GM11168 (cell line): ENCODE measurements at regions not wholly inside any gene's neighbourhood (a gene's known extent, or its start where the extent isn't known, plus 50 kb on each side); places are given as distances from the start of the nearest gene placed in this dataset.

ENCODE experiments used
- in situ Hi-C: fragments of 300-500 bp; cut with MboI; formaldehyde crosslinking; loops from one replicate; pipeline ENCODE4 v1.12.0; 2022; ENCODE audit warnings: low sequenced_read_pairs; ENCODE audit not compliant: unreplicated experiment

DNA sequence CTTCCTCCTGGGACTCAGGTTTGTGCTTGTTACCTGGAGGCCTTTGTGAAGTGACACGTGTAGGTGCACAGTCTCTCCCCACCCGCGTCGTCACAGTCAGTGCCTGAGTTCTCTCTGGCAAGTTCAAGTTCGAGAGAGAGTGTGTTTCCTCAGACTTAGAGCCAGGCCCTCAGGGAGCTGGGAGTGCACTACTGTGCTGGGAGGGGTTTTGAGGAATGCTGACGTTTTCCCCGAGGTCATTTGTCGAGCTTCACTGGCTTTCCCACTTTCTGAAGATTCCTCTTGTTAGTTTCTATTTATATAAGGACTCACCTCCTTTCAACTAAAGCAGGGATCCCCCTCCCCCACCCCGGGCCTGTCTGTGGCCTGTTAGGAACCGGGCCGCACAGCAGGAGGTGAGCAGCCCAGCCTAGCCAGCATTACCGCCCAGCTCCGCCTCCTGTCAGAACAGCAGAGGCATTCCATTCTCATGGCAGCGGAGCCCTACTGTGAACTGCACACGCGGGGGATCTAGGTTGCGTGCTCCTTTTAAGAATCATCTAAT lies 209.2 kb downstream of the DIRAS2 start:
- in situ Hi-C loops, result no loop called here

DNA sequence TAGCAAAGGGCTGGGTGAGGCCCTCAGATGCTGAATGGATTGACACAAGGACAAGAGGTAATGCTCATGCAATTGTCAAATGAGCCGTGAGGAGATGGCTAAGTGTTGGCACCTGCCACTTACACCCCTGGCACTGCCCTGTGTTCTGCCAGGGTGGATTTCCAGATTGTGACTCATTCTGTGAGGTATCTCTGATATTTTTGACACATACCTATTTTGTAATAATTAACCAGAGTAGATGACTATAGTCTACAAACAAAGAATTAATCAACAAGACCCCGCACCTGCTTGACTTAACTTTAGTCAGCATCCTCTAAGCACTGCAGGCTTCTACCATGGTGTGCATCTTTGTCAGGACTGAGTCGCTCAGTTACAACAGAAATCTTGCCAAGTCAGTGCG lies 200.8 kb downstream of the DIRAS2 start:
- in situ Hi-C loops, result no loop called here

DNA sequence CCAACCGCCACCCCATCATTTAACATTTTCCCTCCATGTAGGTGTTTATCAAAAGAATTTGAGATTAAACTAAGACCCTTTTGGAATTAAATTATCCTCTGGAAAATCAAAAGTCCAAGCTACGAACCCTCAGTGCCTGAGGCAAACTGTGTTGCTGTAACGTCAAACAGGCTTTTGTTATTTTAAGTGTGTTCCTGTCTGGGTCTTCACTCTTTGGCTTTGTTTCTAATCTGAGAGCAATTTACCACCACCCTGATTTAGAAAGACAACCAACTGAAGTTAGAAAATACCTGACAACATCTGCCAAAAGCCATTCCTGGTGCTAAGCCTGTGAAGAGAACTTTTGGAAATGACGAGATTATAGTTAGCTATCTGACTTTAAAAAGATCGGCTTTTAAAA lies 199.9 kb downstream of the DIRAS2 start:
- in situ Hi-C loops, result no loop called here

DNA sequence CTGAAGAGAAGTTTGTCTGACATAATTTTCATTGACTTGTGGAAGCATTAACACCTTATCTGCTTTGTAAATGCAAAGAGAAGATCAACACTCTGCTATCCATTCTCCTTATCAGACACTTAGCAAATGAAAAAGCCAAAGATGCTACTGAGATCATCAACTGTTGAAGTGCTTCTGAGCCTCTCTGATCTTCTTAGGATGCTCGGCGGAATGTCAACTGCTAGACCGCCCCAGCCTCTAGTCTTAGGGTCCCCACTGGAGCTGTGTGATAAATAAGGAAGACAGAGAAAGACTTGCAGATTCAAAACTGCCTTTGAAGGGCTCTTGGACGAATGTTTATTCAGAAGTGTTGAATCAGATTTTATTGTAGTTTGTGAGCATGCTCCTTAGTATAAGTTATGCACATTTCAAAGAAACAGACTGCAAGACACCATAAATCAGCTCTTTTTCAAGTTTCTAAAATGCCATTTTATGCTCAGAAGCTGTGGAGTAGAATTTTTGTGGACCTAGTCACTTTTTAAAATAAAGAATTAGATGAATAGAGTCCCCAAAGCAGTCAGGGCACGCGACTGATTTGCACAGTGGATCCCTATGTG lies 197.9 kb downstream of the DIRAS2 start:
- in situ Hi-C loops, result no loop called here

DNA sequence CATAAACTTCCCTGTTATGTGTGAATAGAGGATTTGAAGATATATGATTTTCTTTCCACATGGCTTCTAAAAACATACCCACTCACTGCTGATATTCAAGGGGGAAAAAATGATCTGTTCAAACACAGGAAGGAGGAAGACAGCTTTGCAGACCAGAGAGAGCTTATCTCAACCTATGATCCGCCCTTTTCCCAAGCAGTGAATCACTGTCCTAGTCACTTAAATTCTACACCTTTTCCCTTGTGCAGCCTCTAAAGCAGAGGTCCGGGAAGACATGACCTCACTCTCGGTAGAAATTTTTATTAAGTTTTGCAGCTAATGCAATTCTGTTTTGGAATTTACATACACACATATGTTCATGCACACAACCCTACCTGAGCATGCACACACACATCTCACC lies 197.2 kb downstream of the DIRAS2 start:
- in situ Hi-C loops, result no loop called here

DNA sequence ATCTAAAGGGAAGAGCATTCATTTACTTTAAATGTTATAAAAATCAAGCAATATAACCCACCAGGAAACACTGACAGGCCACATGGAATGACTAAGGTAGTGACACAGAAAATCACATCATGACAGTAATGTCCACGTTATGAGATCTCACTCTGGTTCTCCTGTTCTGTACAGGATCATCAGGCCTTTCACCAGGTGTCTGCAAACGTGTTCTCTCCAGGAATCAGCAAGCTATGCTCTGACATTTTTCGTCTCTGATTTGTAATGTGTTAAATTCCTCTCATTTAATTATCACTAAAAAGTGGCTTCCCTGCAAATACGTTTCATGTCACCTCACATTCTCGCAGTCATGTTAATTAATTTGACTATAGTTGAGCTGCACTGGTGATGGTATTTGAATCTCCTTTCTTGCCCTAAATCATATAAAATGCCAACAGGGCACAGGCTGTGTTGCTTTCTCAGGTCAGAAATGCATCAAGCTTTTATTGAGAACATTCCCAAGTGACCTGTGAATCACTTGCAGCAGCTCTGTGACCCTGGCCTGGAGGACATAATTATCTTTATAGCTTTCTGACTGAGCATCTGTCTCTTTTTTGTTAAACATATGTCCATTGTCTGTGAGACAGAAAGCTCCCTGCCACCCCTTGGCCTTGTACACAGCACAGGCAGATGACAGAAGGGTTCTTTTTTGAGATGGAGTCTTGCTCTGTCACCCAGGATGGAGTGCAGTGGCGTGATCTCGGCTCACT lies 196.2 kb downstream of the DIRAS2 start:
- in situ Hi-C loops, result no loop called here

DNA sequence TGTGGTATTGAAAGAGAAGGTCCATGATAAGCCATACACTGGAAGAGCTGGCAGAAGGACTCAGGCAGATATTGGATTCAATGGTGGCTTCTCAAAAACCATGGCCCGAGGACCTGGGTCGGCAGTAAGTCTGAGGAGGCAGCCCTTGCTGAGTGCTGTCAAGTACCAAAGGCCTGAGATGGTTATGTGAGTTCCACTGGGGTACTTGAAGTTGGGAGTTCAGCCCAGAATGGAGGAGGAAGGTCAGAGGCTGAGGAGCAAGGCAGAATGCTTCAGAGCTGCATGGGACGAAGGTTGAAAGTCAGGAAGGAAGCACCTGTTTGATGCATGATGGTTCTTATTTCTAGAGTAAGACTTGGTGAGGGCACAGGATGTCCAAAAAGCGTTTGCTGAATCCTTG lies 194.9 kb downstream of the DIRAS2 start:
- in situ Hi-C loops, result no loop called here

DNA sequence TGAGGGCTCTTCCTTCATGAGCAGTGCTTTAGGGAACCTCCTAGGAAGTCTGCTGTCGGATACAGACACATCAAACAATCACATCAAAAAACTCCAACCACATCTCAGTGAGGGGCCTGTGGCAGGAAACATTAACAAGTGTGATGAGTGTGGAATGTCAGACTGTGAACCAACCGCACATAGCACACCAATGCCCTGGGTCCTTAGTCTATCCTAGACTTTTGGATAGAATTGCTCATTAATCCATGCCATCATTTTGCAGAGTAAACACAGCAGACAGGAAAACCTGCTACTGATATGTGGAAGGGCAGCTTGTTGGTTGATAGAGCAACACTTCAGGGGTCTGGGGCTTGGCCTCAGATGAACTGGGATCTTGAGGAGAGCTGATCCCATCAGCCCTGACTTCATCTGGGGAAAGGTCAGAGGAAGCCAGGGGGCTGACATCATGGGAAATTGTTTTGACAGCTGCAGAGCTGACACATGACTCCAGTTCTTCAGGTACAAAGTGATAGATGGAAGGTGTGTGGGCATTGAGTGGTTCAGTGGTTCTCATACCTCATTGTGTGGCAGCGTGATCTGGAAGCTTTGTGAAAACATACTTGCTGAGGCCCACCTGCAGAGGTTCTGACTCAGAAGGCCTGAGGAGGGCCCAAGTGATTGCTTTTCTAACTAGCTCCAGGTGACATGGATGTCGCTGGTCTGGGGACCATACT lies 193.3 kb downstream of the DIRAS2 start:
- in situ Hi-C loops, result no loop called here

DNA sequence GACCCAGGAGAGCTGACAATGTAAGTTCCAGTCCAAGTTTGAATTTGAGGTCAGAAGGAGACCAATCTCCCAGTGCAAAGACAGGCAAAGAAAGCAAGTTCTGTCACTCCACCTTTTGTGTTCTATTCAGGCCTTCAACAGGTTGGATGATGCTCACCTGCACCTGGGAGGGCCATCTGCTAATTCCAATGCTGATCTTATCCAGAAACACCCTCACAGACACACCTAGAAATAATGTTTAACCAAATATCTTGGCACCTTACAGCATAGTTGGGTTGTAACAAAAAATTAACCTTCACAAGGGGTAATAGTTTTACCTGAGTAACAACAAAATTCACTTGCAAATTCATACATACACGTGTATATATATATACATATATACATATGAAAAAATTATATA lies 190.8 kb downstream of the DIRAS2 start:
- in situ Hi-C loops, result no loop called here

DNA sequence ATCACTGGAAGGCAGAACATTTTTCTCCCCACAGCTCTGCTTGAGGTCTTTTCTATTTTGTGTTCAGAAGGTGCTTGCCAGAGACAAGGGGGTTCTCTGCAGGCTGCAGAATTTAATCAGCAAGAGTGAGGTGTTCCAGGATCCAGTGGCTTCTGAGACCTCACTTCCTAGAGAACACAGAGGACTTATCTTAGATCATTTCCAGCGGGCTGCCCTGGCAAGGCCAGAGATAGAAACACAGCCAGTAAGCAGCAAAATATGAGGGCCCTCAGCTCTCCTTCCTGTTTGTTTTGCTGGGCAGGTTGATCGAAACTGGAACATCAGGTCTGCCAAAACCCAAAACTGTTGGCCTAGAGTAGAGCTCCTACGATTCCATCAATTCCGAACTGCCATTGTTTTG lies 187.3 kb downstream of the DIRAS2 start:
- in situ Hi-C loops, result no loop called here

DNA sequence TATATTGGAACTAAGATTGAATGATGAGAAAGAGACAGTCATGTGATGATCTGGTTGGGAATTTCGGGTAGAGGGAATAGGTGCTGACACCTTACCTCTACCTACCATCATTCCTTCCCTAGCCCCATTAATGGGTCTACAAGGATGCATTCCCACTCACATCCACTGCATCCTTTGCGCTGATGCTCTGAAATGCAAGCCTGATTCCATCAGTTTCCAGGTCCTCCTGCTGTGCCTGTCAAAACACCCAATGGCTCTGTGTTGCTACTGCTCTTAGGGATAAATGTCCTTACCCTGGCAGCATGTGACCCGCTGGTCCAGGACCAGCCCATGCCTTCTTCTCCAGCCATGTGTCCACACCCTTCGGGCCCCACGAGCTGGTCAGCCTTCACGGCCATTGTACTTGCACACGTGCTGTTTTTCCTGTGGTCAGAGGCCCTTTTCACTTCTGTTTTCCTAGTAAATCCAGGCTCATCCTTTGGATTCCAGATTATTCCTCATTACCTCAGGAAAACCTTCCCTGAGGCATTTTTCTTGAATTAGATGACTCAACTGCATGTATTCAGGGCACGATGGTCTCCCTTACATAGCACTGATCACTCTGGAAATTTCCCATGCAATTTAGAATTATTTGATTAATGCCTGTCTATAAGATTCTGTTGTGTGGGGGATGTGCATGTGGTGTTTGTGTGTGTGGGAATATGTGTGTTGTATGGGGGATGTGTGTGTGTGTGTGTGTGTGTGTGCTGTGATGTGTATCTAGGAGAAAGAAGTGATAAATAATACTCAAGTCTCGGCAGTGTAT lies 185.0 kb downstream of the DIRAS2 start:
- in situ Hi-C loops, result no loop called here

DNA sequence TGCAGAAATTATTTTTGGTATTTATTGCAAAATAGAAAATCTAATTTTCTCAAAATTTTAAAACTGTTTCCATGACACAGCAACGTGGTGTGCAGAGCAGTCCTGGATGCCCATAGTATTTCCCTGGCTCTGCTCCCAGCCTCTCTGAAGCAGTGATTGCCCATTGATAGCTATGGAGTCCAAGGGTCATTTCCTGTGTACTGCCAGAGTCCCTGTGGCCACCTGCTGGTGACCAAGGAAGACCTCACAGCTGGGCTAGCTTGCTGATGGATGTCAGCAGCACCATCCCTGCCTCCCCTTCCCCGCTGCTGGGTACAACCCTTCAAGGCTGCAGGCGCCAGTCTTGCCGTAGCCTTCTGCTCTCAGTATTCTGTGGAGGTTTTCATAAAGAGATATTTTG lies 184.1 kb downstream of the DIRAS2 start:
- in situ Hi-C loops, result no loop called here

DNA sequence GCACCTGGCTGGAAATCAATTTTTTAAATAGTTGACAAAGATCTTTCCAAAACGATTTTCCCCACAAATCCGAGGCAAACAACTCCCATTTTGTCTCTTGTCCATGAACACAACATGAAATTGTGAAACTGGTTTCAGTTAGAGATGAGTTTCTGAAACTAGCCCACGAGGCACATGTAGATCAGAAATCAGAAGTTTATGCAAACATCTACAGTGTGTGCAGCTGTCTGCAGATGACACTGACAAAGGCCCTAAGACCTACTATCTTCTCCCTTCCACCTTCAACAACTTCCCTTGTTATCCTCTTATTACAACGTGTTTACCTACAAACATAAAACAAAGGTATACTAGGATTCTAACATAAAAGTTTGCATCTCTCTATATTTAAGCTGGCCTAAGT lies 183.3 kb downstream of the DIRAS2 start:
- in situ Hi-C loops, result no loop called here

DNA sequence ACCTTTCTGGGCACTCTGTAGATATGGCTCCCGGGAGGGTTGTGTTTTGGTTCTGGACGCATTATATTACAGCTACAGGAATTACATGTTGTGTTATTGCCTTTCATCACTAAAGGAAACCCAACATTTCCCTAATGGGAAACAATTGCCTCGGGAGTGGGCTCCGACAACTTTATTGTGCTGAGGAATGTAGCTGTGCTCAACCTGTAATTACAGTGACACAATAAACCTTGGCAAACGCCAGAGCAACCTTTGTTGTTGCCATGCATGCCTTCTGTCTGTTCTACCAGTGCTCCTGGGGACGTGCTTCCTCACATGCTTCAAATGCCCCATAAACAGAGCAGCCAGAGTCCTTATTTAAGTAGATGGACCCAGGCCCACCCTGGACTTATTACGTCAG lies 182.4 kb downstream of the DIRAS2 start:
- in situ Hi-C loops, result no loop called here

DNA sequence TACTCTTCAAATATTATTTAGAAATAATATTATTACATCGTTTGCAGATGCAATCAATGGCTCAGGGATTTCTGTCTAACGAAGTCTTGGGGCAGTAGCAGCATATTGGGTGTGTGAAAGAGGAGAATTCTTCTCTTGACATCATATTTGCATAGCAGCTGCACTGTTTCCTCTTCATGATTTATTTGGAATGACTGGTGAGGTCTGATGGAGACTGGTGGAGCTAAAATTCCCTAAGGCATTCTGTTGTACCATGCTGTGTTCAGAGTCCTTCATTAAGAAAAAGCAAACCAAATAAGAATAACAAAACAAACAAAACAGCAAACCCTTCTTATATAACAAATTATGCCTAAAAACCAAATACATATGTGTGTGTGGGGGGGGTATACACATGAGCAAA lies 177.6 kb downstream of the DIRAS2 start:
- in situ Hi-C loops, result no loop called here

DNA sequence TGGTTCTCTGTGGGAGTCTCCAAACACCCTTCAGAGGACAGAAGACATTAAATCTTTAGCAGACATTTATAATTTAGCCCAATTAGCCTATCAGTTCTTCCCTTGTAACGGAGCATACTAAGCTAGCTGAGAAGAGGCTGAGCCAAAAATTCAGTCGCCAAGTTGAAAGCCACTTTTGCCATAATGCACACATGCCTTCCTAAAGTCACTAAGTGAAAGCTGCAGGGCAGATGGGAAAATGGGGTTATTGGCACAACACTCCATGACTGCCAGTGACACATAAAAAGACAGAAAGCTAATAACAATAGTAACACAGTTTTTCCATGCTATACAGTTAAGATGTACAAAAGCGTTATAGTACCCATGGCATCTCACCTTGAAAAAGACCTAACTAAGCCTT lies 176.2 kb downstream of the DIRAS2 start:
- in situ Hi-C loops, result no loop called here

DNA sequence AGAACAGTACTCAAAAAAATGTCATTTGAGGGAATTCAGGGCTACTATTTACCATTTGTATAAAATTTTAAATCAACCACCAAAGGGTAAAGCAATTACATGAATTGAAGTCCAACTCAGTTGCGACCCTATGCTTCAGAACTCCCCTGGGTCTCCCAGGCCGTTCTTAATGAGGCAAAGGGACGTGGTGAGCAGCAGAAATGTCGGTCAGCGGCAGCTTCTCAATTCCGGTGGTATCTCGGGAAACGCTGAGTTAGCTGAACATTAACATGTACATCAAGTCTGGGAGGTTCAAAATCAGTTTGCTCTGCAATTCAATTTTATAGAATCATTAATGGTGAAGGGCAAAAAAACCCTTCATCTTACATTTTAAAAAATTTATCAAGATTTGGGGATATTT lies 173.2 kb downstream of the DIRAS2 start:
- in situ Hi-C loops, result no loop called here

DNA sequence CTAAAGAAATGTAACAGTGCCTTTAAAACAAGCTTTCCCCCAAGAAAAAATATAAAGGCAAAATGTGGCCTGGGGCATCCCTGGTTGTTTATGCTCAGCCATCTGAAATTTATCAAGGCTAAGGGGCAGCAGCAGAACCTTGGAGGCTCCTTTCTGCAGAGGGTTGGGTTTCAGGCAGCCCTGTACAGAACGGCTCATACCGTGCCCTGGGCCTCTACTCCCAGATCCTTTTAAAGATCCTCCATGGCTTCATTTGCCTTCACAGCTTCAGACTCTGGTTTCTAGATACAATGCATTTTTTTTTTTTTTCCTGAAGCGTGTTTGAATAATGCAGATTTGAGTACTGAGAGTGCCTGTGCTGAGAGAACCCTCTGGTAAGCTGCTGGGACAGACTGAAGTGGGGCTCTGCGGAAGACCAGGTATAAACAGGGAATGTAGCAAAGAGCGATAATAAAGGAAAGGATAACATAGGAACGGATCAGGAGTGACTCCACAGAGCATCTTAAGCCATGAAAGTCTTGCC lies 172.7 kb downstream of the DIRAS2 start:
- in situ Hi-C loops, result no loop called here

DNA sequence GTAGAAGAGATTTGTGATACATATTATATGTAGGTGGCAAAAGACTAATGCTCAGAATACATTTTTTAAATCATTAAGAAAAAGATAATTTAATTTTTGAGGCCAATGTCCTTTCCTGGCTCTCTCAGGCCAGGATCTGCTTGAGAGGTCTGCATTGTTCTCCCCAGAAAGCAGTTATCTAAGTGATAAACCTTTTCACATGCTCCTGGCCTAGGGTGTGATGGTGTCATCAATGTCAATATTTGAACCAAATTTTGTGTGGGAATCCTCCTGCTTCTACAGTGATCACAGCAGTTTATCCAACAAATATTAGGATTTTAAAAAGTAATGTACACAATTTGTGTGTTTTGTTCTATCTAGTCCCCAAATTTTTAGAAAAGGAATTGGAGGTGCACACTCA lies 166.6 kb downstream of the DIRAS2 start:
- in situ Hi-C loops, result no loop called here

DNA sequence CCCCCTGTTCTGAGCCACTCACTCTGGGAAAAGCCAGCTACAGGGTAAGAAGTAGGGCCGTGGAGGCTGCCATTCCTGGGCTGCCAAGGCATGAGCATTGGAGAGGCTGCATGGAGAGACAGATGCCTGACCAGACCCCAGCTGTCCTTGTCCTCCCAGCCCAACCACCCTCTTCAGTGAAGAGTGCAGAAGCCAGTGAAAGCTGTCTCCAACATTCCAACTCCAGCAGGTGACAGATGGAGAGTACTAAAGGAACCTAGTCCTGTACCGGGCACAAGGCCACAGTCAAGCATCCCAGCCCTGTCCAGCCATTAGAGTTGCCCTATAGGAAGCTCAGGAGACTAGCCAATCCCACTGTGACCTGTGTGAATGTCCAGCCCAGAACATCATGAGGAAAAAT lies 165.1 kb downstream of the DIRAS2 start:
- in situ Hi-C loops, result no loop called here
